Panc1 (cell line): ENCODE measurements at regions not wholly inside any gene's neighbourhood (a gene's known extent, or its start where the extent isn't known, plus 50 kb on each side); places are given as distances from the start of the nearest gene placed in this dataset.

Experiments used
- ATAC-seq: fragments of 200-7000 bp; cut with Tn5 transposase; 2 replicates; pipeline ENCODE4 v1.9.1; 2020; ENCODE audit warnings: mild to moderate bottlenecking, moderate library complexity
- BruUV-seq: library from RNA; stranded (reverse); fragments of 400-500 nt; replicated peaks from 2 replicates; lab custom pipeline; 2021; lab: Mats Ljungman, UMichigan
- CTCF ChIA-PET: fragments of 300-600 bp; sonication (Branson Sonifier 250); formaldehyde crosslinking; loops from one replicate; lab custom pipeline; 2022; ENCODE audit warnings: antibody characterized with exemption; lab: Charles Lee
- POLR2A ChIA-PET: fragments of 300-600 bp; sonication (Branson Sonifier 250); formaldehyde crosslinking; loops from one replicate; lab custom pipeline; 2022; ENCODE audit warnings: antibody characterized with exemption; lab: Charles Lee
- DNase-seq: peaks from one replicate; pipeline ENCODE4 v3.0.0-alpha.2; 2010; ENCODE audit warnings: low read depth, low spot score
- H3K27ac ChIP-seq: 2 replicates; pipeline ENCODE4 v1.5.1; 2011; ENCODE audit warnings: mild to moderate bottlenecking, low read length, inconsistent platforms
- H3K27me3 ChIP-seq: fragments of 200-500 bp; sonication (Bioruptor generic); 2 replicates; pipeline ENCODE4 v1.6.0; 2014; ENCODE audit warnings: low read length, inconsistent platforms; ENCODE audit not compliant: control insufficient read depth, insufficient read depth
- H3K36me3 ChIP-seq: fragments of 200-500 bp; sonication (Bioruptor generic); 2 replicates; pipeline ENCODE4 v1.5.1; 2014; ENCODE audit warnings: inconsistent platforms, mild to moderate bottlenecking, low read length, moderate library complexity; ENCODE audit not compliant: control insufficient read depth, insufficient read depth
- H3K4me1 ChIP-seq: 2 replicates; pipeline ENCODE4 v1.5.1; 2011; ENCODE audit warnings: inconsistent platforms, mild to moderate bottlenecking, low read length, moderate library complexity; ENCODE audit not compliant: control insufficient read depth, insufficient read depth
- H3K4me3 ChIP-seq, 2 experiments: 2 replicates each; pipeline ENCODE4 v1.5.1; 2011 to 2012; ENCODE audit warnings: low read depth in 2 of 2, low read length in 2 of 2, mild to moderate bottlenecking in 2 of 2, inconsistent platforms in 1 of 2, moderate library complexity in 1 of 2
- H3K9me3 ChIP-seq: fragments of 200-500 bp; sonication (Bioruptor generic); 2 replicates; pipeline ENCODE4 v1.5.1; 2014; ENCODE audit warnings: low read depth, mild to moderate bottlenecking, inconsistent platforms, low read length, moderate library complexity; ENCODE audit not compliant: control insufficient read depth, insufficient read depth
- CTCF ChIP-seq: fragments of 450-650 bp; IDR thresholded peaks from 2 replicates; pipeline ENCODE4 v1.5.1; 2017; ENCODE audit warnings: mild to moderate bottlenecking
- POLR2AphosphoS5 ChIP-seq: IDR thresholded peaks from 2 replicates; pipeline ENCODE4 v1.6.1; 2012; ENCODE audit warnings: mild to moderate bottlenecking, low read depth, low read length, moderate library complexity
- REST ChIP-seq, 2 experiments: IDR thresholded peaks; 2 replicates each; pipeline ENCODE4 v1.6.1; 2011 to 2012; ENCODE audit warnings: low read depth in 2 of 2, control low read depth in 1 of 2, low read length in 1 of 2, mild to moderate bottlenecking in 1 of 2, moderate library complexity in 1 of 2; ENCODE audit not compliant: insufficient read depth in 1 of 2
- SIN3A ChIP-seq: IDR thresholded peaks from 2 replicates; pipeline ENCODE4 v1.6.1; 2012; ENCODE audit warnings: low read depth, mild to moderate bottlenecking, low read length, moderate library complexity, borderline replicate concordance; ENCODE audit not compliant: insufficient read depth
- TCF7L2 ChIP-seq: IDR thresholded peaks from 2 replicates; pipeline ENCODE4 v1.6.1; 2011; ENCODE audit warnings: mild to moderate bottlenecking, low read depth, low read length, inconsistent platforms
- in situ Hi-C: cut with HindIII; loops from 2 replicates; pipeline ENCODE4 v1.10.0; 2016; ENCODE audit warnings: low sequenced_read_pairs, low pct_unique_long_range_greater_than_20kb
- intact Hi-C: fragments of 100-400 bp; cut with micrococcal nuclease; formaldehyde crosslinking; loops from one replicate; pipeline ENCODE4 v1.10.0; 2022; ENCODE audit not compliant: unreplicated experiment

GRCh38 chr18:39434223-39434920, 1868.8 kb upstream of the CELF4 start:
- intact Hi-C loops = no loop called here
- no TSS peak for BruUV-seq
- Histone ChIP-seq H3K9me3 (no peaks in the 10 kb centered on the region), H3K27ac (no peak overlapping the region), H3K4me1 (no peaks in the 10 kb centered on the region), H3K36me3 (no peaks in the 10 kb centered on the region), H3K4me3 (no peak overlapping the region), H3K27me3 (no peaks in the 10 kb centered on the region)
- ATAC-seq (no peak), DNase-seq (no peak)
- ChIA-PET CTCF (no interaction called here), POLR2A (no interaction called here)
- in situ Hi-C loops = no loop called here
- TF ChIP-seq SIN3A (no peak), REST (IDR thresholded peaks at IDR 0.05; ENCODE audit: insufficient read depth in 1 of 2, low read depth in 2 of 2, low read length in 1 of 2) (no peak), CTCF (no peak), POLR2AphosphoS5 (no peak), TCF7L2 (no peak)

- POLR2A ChIA-PET = interaction anchor here (0.6 kb wide), 1 partner anchor 16 kb away, joined by 3 read pairs; no protein-coding TSS in a partner anchor
- Histone ChIP-seq H3K4me1 (no peaks in the 10 kb centered on the region), H3K36me3 (no peaks in the 10 kb centered on the region), H3K4me3 (no peak overlapping the region), H3K9me3 (no peaks in the 10 kb centered on the region), H3K27ac (no peak overlapping the region), H3K27me3 (no peaks in the 10 kb centered on the region)
- no peak for TF ChIP-seq SIN3A
- TF ChIP-seq CTCF = no peak
- no peak for TF ChIP-seq POLR2AphosphoS5
- TF ChIP-seq TCF7L2 = no peak
- TF ChIP-seq REST (IDR thresholded peaks at IDR 0.05; ENCODE audit: insufficient read depth in 1 of 2, low read depth in 2 of 2, low read length in 1 of 2) = no peak
- intact Hi-C loops = no loop called here
- ATAC-seq (no peak), DNase-seq (no peak)
- in situ Hi-C loops = no loop called here
- BruUV-seq = no TSS peak
- CTCF ChIA-PET = no interaction called here
Measured at GRCh38 chr18:39425172-39425850, 1859.7 kb upstream of the CELF4 start.
